IPS-15b (cell line): ENCODE measurements at regions not wholly inside any gene's neighbourhood (a gene's known extent, or its start where the extent isn't known, plus 50 kb on each side); places are given as distances from the start of the nearest gene placed in this dataset.

ENCODE experiments used
- H3K27me3 ChIP-seq: one replicate; pipeline ENCODE4 v1.6.1; 2013; ENCODE audit warnings: low read length; ENCODE audit not compliant: control insufficient read depth, insufficient read depth
- H3K36me3 ChIP-seq: one replicate; pipeline ENCODE4 v1.6.1; 2013; ENCODE audit warnings: low read length; ENCODE audit not compliant: control insufficient read depth, insufficient read depth
- H3K4me1 ChIP-seq: one replicate; pipeline ENCODE4 v1.6.1; 2013; ENCODE audit warnings: mild to moderate bottlenecking, low read length; ENCODE audit not compliant: control insufficient read depth, insufficient read depth
- H3K4me3 ChIP-seq: one replicate; pipeline ENCODE4 v1.5.1; 2013; ENCODE audit warnings: low read depth, low read length
- H3K9ac ChIP-seq: one replicate; pipeline ENCODE4 v1.6.1; 2013; ENCODE audit warnings: low read depth, mild to moderate bottlenecking, low read length
- H3K9me3 ChIP-seq: one replicate; pipeline ENCODE4 v1.6.1; 2013; ENCODE audit warnings: mild to moderate bottlenecking, low read length; ENCODE audit not compliant: control insufficient read depth, insufficient read depth

DNA sequence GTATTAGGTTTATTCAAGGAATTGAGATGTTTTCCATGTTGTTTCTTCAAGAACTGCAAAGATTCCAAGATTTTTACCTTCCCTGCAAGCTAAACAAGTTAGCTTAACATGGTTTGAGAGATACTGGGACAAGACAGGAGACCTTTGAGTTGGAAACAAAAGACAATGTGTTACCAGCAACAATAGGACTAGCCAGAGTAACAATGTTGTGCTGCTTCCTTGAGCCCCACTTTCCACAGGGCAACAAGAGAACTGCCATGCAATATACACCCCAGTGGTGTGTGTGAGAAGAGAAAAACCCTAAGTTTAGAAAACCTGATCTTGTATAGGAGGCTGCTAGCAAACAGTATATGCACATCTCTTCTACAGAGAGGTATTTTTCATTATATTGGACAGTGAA is 264.6 kb downstream of the PCDH20 start:
- H3K9me3 ChIP-seq = no peaks in the 10 kb centered on the region
- H3K4me1 ChIP-seq = no peaks in the 10 kb centered on the region

GRCh38 chr13:61149331-61149730 is 266.3 kb downstream of the PCDH20 start:
- Histone ChIP-seq H3K9ac (no peak overlapping the region), H3K4me1 (no peaks in the 10 kb centered on the region), H3K36me3 (no peaks in the 10 kb centered on the region), H3K27me3 (no peaks in the 10 kb centered on the region), H3K4me3 (no peak overlapping the region), H3K9me3 (no peaks in the 10 kb centered on the region)

More for the DNA sequence above, 264.6 kb downstream of the PCDH20 start:
- H3K4me3 ChIP-seq = no peak overlapping the region
- H3K36me3 ChIP-seq = no peaks in the 10 kb centered on the region
- no peaks in the 10 kb centered on the region for H3K27me3 ChIP-seq
- no peak overlapping the region for H3K9ac ChIP-seq

DNA sequence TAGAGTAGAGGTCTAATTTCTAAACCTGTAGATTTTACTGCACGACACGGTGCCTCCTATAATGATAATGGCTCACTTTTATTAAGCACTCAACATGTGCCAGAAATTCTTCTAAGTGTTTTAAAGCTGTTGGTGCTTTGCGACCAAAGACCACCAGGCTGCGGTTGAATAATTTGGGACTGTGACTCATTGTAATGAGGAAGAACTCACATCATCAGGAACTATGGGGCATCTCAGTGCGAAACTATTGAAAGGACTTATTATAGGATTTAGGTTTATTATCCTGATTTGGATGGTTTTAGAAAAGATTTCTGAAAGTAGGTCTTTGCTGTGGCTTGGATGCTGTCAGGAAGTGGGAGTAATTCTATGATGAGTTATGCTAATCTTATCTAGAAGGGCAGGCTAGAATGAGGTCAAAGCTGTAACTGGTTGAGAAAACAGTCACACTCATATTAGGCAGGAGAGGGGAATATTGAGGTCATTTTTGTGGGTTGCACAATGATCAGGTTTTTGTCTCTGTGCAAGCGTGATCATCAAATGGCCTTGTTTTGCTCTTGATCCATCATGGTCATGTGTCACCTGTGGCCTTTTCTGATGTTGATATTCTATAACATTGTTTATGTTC is 266.8 kb downstream of the PCDH20 start:
- no peaks in the 10 kb centered on the region for H3K36me3 ChIP-seq
- no peaks in the 10 kb centered on the region for H3K4me1 ChIP-seq
- H3K9me3 ChIP-seq = no peaks in the 10 kb centered on the region
- H3K4me3 ChIP-seq = no peak overlapping the region
- no peak overlapping the region for H3K9ac ChIP-seq
- H3K27me3 ChIP-seq = no peaks in the 10 kb centered on the region

- Histone ChIP-seq H3K4me3 (no peak overlapping the region), H3K4me1 (no peaks in the 10 kb centered on the region), H3K27me3 (no peaks in the 10 kb centered on the region), H3K9ac (no peak overlapping the region), H3K9me3 (no peaks in the 10 kb centered on the region), H3K36me3 (no peaks in the 10 kb centered on the region)
Observed at GRCh38 chr13:61148211-61148610, 267.4 kb downstream of the PCDH20 start.

DNA sequence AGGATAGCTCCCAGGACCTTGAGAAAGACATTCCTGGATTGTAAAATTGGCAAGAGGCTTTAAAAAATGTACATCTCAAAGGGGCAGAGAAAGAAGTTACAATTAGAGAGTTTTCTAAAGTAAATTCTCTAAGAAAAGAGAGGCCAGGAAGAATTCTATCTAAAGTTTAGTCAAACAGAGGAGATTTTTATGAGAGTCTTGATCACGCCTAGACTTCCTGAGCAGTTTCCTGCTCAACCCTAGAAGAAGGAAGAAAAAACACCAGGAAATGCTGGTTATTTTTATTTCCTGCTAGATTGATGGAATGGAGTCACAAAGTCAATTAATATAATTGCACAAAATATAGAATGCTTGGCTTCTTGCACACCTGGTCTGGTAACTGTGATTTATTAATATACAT is 269.1 kb downstream of the PCDH20 start:
- H3K4me1 ChIP-seq = no peaks in the 10 kb centered on the region
- no peaks in the 10 kb centered on the region for H3K9me3 ChIP-seq
- no peak overlapping the region for H3K4me3 ChIP-seq
- H3K27me3 ChIP-seq = no peaks in the 10 kb centered on the region
- H3K36me3 ChIP-seq = no peaks in the 10 kb centered on the region
- no peak overlapping the region for H3K9ac ChIP-seq

DNA sequence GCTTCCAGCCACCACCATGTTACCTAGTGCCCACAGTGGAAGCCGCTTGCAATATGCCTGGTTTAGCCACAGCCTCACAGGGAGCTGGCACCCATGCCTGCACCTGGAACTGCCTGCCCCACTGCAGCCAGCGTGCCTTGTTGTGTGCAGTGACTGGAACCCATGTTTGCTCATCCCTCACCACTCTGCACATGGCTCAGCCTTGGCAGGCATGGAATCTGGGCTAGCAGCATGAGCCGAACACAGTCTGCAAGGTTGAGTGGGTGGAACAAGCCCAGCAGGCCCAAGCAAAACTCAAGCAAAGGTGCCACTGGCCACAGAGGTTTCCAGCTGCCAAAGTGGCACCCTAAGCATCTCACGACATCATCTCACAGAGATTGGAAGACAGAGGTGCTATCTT is 269.5 kb downstream of the PCDH20 start:
- Histone ChIP-seq H3K4me1 (no peaks in the 10 kb centered on the region), H3K9me3 (no peaks in the 10 kb centered on the region), H3K27me3 (no peaks in the 10 kb centered on the region), H3K36me3 (no peaks in the 10 kb centered on the region), H3K9ac (no peak overlapping the region), H3K4me3 (no peak overlapping the region)

- H3K27me3 ChIP-seq = no peaks in the 10 kb centered on the region
- no peaks in the 10 kb centered on the region for H3K9me3 ChIP-seq
- H3K4me1 ChIP-seq = no peaks in the 10 kb centered on the region
- no peak overlapping the region for H3K9ac ChIP-seq
- H3K4me3 ChIP-seq = no peak overlapping the region
- no peaks in the 10 kb centered on the region for H3K36me3 ChIP-seq
Observed at GRCh38 chr13:61144834-61145593, 270.6 kb downstream of the PCDH20 start.

DNA sequence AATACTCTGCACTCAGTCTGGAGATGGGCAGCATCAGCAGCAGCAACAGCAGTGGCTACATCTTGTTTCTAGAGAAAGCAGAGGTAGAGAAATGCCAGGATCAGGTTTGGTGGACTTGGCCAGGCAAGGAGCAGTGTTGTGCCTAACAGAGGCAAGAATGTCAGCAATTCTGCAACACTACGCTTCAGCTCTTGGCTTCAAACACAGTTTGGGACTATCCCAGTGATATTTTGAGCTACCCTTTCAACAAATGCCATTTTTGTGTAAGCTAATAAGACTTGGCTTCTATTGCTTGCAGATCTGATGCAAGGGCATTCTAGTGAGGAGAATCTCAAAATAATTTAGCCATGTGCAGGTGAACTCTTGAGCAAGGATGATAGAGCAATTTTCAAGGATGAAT is 271.3 kb downstream of the PCDH20 start:
- no peaks in the 10 kb centered on the region for H3K36me3 ChIP-seq
- no peak overlapping the region for H3K9ac ChIP-seq
- H3K9me3 ChIP-seq = no peaks in the 10 kb centered on the region
- no peaks in the 10 kb centered on the region for H3K27me3 ChIP-seq
- H3K4me1 ChIP-seq = no peaks in the 10 kb centered on the region
- no peak overlapping the region for H3K4me3 ChIP-seq

DNA sequence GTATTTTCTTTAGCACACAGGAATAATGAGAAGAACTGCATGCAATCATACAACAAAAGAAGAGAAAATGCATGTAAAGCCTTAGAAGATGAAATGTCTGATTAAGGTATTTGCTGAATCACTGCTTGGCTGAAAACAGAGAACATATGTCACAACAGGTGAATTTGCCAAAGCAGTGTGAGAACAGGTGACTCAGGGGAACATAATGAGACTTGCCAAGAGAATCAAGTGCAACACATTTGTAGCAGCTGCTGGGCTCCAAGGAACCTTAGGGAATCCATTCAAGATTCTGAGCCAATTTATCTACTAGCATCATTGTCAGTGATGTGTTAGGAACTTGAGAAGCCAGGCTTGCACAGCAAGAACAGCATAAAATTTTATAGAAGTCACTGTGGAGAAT is 273.1 kb downstream of the PCDH20 start:
- no peak overlapping the region for H3K9ac ChIP-seq
- no peaks in the 10 kb centered on the region for H3K4me1 ChIP-seq
- H3K27me3 ChIP-seq = no peaks in the 10 kb centered on the region
- H3K4me3 ChIP-seq = no peak overlapping the region
- no peaks in the 10 kb centered on the region for H3K9me3 ChIP-seq
- H3K36me3 ChIP-seq = no peaks in the 10 kb centered on the region

- Histone ChIP-seq H3K4me1 (no peaks in the 10 kb centered on the region), H3K4me3 (no peak overlapping the region), H3K9me3 (no peaks in the 10 kb centered on the region), H3K36me3 (no peaks in the 10 kb centered on the region), H3K27me3 (no peaks in the 10 kb centered on the region), H3K9ac (no peak overlapping the region)
Observed at GRCh38 chr13:61138857-61139256, 276.8 kb downstream of the PCDH20 start.

DNA sequence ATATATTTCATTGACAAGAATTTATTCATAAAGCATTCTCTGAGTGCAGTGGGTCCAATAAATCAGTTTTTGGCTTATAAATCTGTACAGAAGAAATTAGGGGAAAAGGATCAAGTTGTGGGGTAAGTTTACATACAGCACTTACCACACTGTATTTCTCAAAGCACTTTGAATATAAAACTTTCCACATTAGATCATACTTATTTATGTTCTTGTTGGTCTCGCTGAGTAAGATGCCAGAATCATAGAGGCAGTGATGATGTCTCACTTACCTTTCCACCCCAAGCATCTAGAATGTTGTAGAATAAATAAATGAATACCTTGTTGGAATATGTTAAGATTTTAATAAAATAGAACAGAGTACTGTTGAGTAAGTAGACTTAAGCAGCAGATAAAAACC is 279.1 kb downstream of the PCDH20 start:
- H3K27me3 ChIP-seq = no peaks in the 10 kb centered on the region
- no peaks in the 10 kb centered on the region for H3K9me3 ChIP-seq

DNA sequence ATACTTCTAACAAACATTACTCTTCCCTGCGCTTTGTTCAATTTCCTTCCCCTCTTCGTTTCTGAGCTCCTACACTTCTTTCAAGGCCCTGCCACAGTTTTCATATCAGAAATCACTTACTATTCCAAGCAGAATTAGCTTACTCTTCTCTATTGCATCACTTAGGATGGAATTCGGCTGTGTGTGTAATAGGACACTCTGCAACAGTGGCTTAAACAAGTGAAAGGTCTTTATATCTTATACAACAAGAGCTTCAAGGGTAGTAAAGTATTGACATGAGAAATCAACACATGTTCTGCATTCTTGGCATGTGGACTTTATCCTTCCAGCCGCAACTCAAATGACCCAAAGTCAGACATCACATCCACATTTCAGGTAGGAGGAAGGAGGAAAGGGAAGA is 279.6 kb downstream of the PCDH20 start:
- Histone ChIP-seq H3K36me3 (no peaks in the 10 kb centered on the region), H3K4me3 (no peak overlapping the region), H3K27me3 (no peaks in the 10 kb centered on the region), H3K9me3 (no peaks in the 10 kb centered on the region), H3K9ac (no peak overlapping the region), H3K4me1 (no peaks in the 10 kb centered on the region)

More for the DNA sequence above, 279.1 kb downstream of the PCDH20 start:
- Histone ChIP-seq H3K9ac (no peak overlapping the region), H3K36me3 (no peaks in the 10 kb centered on the region), H3K4me3 (no peak overlapping the region), H3K4me1 (no peaks in the 10 kb centered on the region)
